Renal pelvis (tissue), 1 donor: ENCODE measurements at regions not wholly inside any gene's neighbourhood (a gene's known extent, or its start where the extent isn't known, plus 50 kb on each side); places are given as distances from the start of the nearest gene placed in this dataset.

Experiments
- DNase-seq: peaks from one replicate; pipeline ENCODE4 v3.0.0-alpha.2; 2013

GRCh38 chr11:13220148-13220547 lies 57.4 kb upstream of the BMAL1 start:
- no peak for DNase-seq

- no peak for DNase-seq
Observed at GRCh38 chr11:13221722-13222121, 55.9 kb upstream of the BMAL1 start.

GRCh38 chr11:13222285-13222684 lies 55.3 kb upstream of the BMAL1 start:
- peak; percentile 51 for DNase-seq

DNA sequence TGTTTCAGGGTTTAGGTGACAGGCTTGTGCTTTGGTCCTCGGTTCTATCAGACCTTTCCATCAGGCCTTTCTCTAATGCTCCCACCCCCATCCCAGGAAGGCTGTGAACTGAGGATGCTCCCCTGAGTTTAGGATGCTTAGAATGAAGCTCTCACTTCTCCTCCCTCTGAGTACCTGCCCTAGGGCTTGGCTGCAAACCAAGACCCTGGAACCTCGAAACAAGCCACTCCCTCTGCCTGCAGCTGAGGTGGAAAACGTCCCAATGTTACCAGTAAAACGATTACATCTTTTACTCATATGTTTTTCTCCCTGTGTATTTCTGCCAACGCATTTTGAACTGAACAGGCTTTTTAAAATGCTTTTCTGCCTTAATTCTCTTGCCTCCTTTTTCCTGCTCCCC lies 54.5 kb upstream of the BMAL1 start:
- DNase-seq = no peak

GRCh38 chr11:13224324-13224723 lies 53.3 kb upstream of the BMAL1 start:
- no peak for DNase-seq

GRCh38 chr11:13225038-13226001 lies 52.3 kb upstream of the BMAL1 start:
- DNase-seq = no peak

DNA sequence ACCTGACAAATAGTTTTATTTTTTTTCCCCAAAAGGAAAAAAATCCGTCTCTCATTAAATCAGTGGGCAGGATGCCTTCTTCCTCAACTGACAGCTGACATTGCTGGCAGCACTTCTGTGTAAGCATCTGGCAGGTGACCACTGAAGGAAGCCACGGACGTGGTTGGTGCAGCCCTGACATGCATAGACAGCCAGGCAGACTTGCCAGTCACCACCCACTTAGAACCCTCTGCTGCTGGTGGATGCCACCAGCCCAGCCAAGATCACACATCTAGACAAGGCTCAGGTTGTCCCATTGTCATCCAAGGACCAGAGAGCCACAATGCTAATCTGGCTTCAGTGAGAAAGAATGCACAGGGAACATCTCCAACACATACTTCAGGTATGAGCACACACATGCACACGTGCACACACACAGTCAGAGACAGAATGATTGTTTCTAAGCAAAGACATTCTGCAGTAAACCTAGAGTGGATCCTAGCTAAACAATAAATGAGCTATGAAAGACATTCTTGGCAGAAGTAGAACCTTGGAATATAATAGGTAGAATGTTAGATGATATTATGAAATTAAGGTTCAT lies 49.8 kb upstream of the BMAL1 start:
- no peak for DNase-seq
